Thoracic aorta (tissue), 2 donors: ENCODE measurements at regions not wholly inside any gene's neighbourhood (a gene's known extent, or its start where the extent isn't known, plus 50 kb on each side); places are given as distances from the start of the nearest gene placed in this dataset.

Source experiments
- ATAC-seq: fragments of 150-250 bp; one replicate; pipeline ENCODE4 v1.8.0; 2017; ENCODE audit warnings: low read depth; ENCODE audit not compliant: insufficient number of reproducible peaks, low FRiP score
- DNase-seq: peaks from one replicate; pipeline ENCODE4 v3.0.0-alpha.2; 2020; ENCODE audit warnings: low spot score
- H3K27ac ChIP-seq, 2 donors: fragments of 200-600 bp; sonication (generic); 1 replicate in 1 of 2; 2 replicates in 1 of 2; pipeline ENCODE4 v1.5.1; 2016; ENCODE audit warnings: mild to moderate bottlenecking in 2 of 2, moderate library complexity in 2 of 2
- H3K27me3 ChIP-seq: fragments of 200-600 bp; sonication (generic); replicated peaks from 2 replicates; pipeline ENCODE4 v1.6.0; 2016; ENCODE audit warnings: mild to moderate bottlenecking; ENCODE audit not compliant: insufficient read depth
- H3K36me3 ChIP-seq: fragments of 200-600 bp; sonication (generic); one replicate; pipeline ENCODE4 v1.5.1; 2016
- H3K4me1 ChIP-seq, 2 donors: fragments of 200-600 bp; sonication (generic); 1 replicate in 1 of 2; 2 replicates in 1 of 2; pipeline versions ENCODE4 v1.5.1 to v1.6.0; 2016; ENCODE audit warnings: low read depth in 2 of 2, mild to moderate bottlenecking in 1 of 2; ENCODE audit not compliant: control insufficient read depth in 1 of 2
- H3K4me3 ChIP-seq: fragments of 200-600 bp; sonication (generic); 2 replicates; pipeline ENCODE4 v1.5.1; 2016; ENCODE audit warnings: mild to moderate bottlenecking
- H3K9me3 ChIP-seq: fragments of 200-600 bp; sonication (generic); 2 replicates; pipeline ENCODE4 v1.5.1; 2016
- TF ChIP-seq, protein P1 (sequence below): fragments of 200-600 bp; sonication (generic); IDR thresholded peaks from one replicate; pipeline ENCODE4 v1.5.1; 2019; ENCODE audit warnings: antibody characterized with exemption

- no peaks in the 10 kb centered on the region for H3K27me3 ChIP-seq
- no peak overlapping the region for H3K27ac ChIP-seq
- ATAC-seq = no peak
- DNase-seq = no peak
- no peak overlapping the region for H3K4me3 ChIP-seq
- H3K36me3 ChIP-seq = no peaks in the 10 kb centered on the region
- no peaks in the 10 kb centered on the region for H3K9me3 ChIP-seq
- no peaks in the 10 kb centered on the region for H3K4me1 ChIP-seq
- TF ChIP-seq, protein P1, sequence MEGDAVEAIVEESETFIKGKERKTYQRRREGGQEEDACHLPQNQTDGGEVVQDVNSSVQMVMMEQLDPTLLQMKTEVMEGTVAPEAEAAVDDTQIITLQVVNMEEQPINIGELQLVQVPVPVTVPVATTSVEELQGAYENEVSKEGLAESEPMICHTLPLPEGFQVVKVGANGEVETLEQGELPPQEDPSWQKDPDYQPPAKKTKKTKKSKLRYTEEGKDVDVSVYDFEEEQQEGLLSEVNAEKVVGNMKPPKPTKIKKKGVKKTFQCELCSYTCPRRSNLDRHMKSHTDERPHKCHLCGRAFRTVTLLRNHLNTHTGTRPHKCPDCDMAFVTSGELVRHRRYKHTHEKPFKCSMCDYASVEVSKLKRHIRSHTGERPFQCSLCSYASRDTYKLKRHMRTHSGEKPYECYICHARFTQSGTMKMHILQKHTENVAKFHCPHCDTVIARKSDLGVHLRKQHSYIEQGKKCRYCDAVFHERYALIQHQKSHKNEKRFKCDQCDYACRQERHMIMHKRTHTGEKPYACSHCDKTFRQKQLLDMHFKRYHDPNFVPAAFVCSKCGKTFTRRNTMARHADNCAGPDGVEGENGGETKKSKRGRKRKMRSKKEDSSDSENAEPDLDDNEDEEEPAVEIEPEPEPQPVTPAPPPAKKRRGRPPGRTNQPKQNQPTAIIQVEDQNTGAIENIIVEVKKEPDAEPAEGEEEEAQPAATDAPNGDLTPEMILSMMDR = no peak
Measured at GRCh38 chr6:119952696-119953095, 603.1 kb upstream of the MAN1A1 start.

DNA sequence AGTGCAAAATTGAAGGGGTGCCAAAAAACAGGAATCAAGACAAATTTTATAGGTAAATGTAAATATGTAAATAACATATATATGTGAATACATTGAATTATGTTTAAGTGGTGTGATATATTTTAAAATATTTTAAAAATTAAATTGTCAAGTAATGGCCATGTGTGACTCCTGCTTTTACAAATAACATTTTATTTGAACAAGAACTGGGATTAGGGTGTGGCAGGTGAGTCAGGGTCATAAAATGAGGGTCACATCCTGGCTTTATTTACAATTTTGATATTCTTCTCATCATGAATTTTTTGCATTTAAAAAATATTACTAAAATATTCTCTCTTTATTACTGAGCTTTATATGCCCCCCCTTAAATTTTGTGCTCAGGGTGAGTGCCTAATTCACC lies 601.1 kb upstream of the MAN1A1 start:
- Histone ChIP-seq H3K4me3 (no peak overlapping the region), H3K36me3 (no peaks in the 10 kb centered on the region), H3K27me3 (no peaks in the 10 kb centered on the region), H3K4me1 (no peaks in the 10 kb centered on the region), H3K9me3 (no peaks in the 10 kb centered on the region), H3K27ac (no peak overlapping the region)
- ATAC-seq = no peak
- DNase-seq = no peak
- TF ChIP-seq, protein P1 = no peak

DNA sequence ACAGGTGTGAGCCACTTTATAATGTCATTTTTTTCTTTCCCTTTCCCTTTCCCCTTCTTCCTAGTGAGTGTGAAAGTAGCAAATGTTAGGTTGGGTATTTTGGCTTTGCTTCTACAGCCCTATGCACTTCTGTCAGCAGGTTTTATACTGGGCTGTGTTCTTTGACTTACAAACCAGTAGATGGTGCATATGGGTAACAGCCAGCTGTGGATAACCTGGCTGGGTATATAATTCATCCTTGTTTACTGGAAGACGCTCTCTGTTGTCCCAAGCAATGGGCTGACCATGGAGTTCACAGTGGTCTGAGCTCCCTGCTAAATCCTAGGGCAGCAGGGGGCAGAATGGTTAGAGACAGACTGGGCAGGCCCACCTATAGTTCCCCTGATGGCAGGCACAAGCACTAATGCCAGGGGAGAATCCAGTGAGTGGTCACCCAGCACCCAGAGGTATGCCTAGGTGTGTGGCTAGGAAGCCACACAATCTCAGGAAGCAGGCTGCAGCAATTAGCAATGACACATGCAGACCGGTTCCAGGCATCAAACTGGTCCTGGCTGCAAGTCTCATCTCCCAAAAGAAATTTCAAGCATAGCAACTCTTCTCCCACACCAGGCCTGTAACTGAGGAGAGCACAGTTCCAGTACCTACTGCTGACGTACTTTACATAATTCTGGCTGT lies 592.7 kb upstream of the MAN1A1 start:
- Histone ChIP-seq H3K4me1 (no peaks in the 10 kb centered on the region), H3K9me3 (peaks cover 3% of the 10 kb centered on the region), H3K27ac (no peak overlapping the region), H3K36me3 (no peaks in the 10 kb centered on the region), H3K4me3 (no peak overlapping the region), H3K27me3 (no peaks in the 10 kb centered on the region)
- DNase-seq (no peak), ATAC-seq (no peak)
- TF ChIP-seq, protein P1 = no peak

GRCh38 chr6:119938752-119939151 lies 589.2 kb upstream of the MAN1A1 start:
- TF ChIP-seq, protein P1 = no peak
- Histone ChIP-seq H3K9me3 (peaks cover 3% of the 10 kb centered on the region), H3K27ac (no peak overlapping the region), H3K4me1 (no peaks in the 10 kb centered on the region), H3K27me3 (no peaks in the 10 kb centered on the region), H3K36me3 (no peaks in the 10 kb centered on the region), H3K4me3 (no peak overlapping the region)
- ATAC-seq (no peak), DNase-seq (no peak)

GRCh38 chr6:119934816-119935215 lies 585.3 kb upstream of the MAN1A1 start:
- Histone ChIP-seq H3K4me3 (no peak overlapping the region), H3K27me3 (no peaks in the 10 kb centered on the region), H3K36me3 (no peaks in the 10 kb centered on the region), H3K9me3 (peaks cover 3% of the 10 kb centered on the region), H3K4me1 (no peaks in the 10 kb centered on the region), H3K27ac (no peak overlapping the region)
- TF ChIP-seq, protein P1 = no peak
- no peak for ATAC-seq
- no peak for DNase-seq
